ENCODE measurements at regions not wholly inside any gene's neighbourhood (a gene's known extent, or its start where the extent isn't known, plus 50 kb on each side); places are given as distances from the start of the nearest gene placed in this dataset.

DNA sequence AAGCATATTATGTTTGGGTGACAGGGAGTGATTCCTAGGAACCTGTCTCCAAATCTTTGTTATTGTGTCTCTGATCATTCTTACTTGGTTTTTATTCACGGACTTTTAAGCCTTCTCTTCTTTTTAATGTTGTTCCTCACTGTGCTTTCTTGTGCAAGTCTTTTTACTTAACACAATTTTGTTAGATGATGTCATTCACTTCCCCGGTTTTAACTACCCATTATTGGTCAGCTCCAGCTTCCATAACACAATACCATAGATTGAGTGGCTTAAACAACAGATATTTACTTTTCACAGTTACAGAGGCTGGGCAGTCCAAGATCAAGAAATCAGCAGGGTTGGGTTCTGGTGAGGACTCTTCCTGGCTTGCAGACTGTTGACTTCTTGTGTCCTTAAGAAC is 436.3 kb upstream of the CBLB start:
- TF ChIP-seq POLR2AphosphoS5 (IDR thresholded peaks at IDR 0.05; ENCODE audit: low read depth, low read length) (no peak), TAF1 (IDR thresholded peaks at IDR 0.05; ENCODE audit: borderline replicate concordance, low read depth, low read length) (no peak)

All from GM12892 (cell line).